Thymus (tissue), 11 donors: ENCODE measurements at regions not wholly inside any gene's neighbourhood (a gene's known extent, or its start where the extent isn't known, plus 50 kb on each side); places are given as distances from the start of the nearest gene placed in this dataset.

Source experiments
- DNase-seq, 9 donors: peaks; one replicate each; pipeline ENCODE4 v3.0.0-alpha.2; 2013; ENCODE audit warnings: low spot score in 9 of 9, low read depth in 6 of 9, missing footprints in 1 of 9
- H3K27ac ChIP-seq, 2 donors: one replicate each; pipeline ENCODE4 v1.5.1; 2013; ENCODE audit warnings: control low read depth in 1 of 2, low read depth in 1 of 2, low read length in 1 of 2, mild to moderate bottlenecking in 1 of 2, moderate library complexity in 1 of 2
- H3K27me3 ChIP-seq, 2 donors: one replicate each; pipeline ENCODE4 v1.5.1; 2013; ENCODE audit warnings: low read length in 1 of 2; ENCODE audit not compliant: control insufficient read depth in 2 of 2, insufficient read depth in 1 of 2
- H3K36me3 ChIP-seq, 2 donors: one replicate each; pipeline ENCODE4 v1.5.1; 2013; ENCODE audit warnings: low read length in 1 of 2, mild to moderate bottlenecking in 1 of 2, moderate library complexity in 1 of 2; ENCODE audit not compliant: control insufficient read depth in 2 of 2, insufficient read depth in 2 of 2
- H3K4me1 ChIP-seq, 2 donors: one replicate each; pipeline ENCODE4 v1.5.1; 2013; ENCODE audit warnings: low read length in 2 of 2; ENCODE audit not compliant: control insufficient read depth in 2 of 2, insufficient read depth in 2 of 2
- H3K4me3 ChIP-seq, 2 donors: one replicate each; pipeline ENCODE4 v1.5.1; 2013; ENCODE audit warnings: low read length in 2 of 2, control low read depth in 1 of 2, mild to moderate bottlenecking in 1 of 2
- H3K9me3 ChIP-seq, 2 donors: one replicate each; pipeline ENCODE4 v1.5.1; 2013; ENCODE audit warnings: low read length in 1 of 2, mild to moderate bottlenecking in 1 of 2; ENCODE audit not compliant: control insufficient read depth in 2 of 2, insufficient read depth in 1 of 2
- WGBS: extraction: QIAGEN DNeasy Blood & Tissue Kit; methylation state at CpG from one replicate; pipeline ENCODE4 v1.1.7; 2013; 5-methylcytosine and 5-hydroxymethylcytosine counted together
- donor health status: healthy.

DNA sequence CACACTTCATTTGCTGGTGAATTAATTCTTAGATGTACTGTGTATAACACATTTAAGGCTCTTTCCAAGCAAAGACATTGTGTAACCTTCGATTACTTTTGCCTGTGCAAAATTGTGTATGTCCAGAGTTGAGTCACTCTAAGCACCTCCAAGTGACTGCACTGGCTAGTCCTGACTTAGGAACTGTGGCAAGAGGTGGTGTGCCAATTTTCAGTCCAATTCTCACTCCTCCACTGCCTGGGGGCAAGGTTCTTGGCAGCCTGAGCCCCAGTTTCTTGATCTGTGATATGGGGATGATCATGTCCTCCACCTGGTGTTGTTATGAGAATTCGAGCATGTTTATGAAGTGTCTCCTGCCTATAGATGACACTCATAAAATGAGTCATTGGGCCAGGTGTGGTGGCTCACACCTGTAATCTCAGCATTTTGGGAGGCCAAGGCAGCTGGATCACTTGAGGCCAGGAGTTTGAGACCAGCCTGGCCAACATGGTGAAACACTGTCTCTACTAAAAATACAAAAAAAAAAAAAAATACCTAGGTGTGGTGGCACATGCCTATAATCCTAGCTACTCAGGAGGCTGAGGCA, 105.3 kb upstream of the CDYL start:
- WGBS, result 93% methylated on average over 2 of the region's 2 CpGs
- H3K4me3 ChIP-seq, result no peak overlapping the region
- H3K9me3 ChIP-seq, result no peaks in the 10 kb centered on the region

DNA sequence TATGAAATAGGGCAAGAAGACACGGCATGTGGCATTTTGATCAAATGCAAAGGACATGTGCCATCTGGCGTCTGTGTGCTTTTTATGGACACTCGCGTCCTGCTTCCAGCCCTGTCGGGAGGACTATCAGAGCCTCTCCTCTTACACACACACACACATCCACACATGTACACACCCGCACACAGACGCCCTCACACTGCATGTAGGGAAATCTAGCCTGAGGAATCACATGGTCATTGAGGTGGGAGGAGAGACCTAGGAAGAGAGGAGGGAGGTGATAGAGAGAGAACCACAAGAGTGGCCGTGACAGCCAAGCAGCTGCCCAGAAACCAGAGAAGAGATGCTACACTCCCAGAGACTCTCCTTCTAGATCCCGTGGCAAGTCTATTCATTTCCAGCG, 105.9 kb upstream of the CDYL start:
- H3K4me3 ChIP-seq, result no peak overlapping the region
- DNase-seq, result no peak
- H3K27me3 ChIP-seq, result no peaks in the 10 kb centered on the region
- no peak overlapping the region for H3K27ac ChIP-seq
- H3K4me1 ChIP-seq, result no peaks in the 10 kb centered on the region
- H3K9me3 ChIP-seq, result no peaks in the 10 kb centered on the region
- 96% methylated on average over 10 of the region's 10 CpGs for WGBS
- H3K36me3 ChIP-seq, result no peaks in the 10 kb centered on the region

More for the DNA sequence above, 105.3 kb upstream of the CDYL start:
- no peaks in the 10 kb centered on the region for H3K36me3 ChIP-seq
- H3K27ac ChIP-seq, result no peak overlapping the region
- H3K4me1 ChIP-seq, result no peaks in the 10 kb centered on the region
- no peak for DNase-seq
- H3K27me3 ChIP-seq, result no peaks in the 10 kb centered on the region

DNA sequence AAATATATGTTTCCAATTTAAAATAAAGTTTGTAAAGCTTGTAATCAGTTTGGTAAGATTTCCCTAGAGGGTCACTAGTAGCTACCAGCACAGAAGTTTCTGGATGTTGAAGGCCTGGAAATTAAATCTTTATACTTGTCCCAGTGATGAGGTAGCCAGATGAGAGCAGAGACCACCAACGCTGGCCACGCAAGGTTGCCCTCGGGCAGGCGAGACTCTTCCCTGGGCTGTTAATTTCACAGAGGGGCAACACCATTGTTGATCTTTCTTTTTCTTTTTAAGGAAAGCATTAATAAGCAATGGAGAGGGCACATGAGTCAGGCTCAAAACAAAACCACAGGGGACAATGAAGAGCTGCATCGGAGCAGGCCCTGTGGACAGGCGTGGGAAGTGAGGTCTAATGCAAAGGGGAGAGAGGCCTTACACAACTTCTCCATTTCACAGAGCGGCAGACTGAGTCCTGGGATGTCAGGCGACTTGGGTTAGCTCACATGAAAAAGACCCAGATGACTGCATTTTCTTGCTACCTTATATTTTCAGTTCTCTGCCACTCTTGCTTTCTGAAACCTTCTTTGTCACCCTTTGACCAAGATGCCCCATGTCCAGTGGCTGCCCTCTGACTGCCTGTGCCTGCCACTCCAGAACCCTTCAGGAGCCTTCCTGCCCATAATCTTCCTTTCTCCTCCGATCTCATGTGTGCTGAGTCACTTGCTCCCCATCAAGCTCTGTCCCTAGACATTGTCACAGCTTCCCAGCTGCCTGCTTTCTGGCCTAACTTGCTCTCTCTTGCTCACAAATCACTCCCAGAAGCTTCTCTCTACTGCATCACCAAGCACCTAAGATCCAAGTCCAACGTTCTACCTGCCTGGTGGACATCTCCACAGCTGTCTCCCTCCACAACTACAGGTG, 107.7 kb upstream of the CDYL start:
- no peak overlapping the region for H3K4me3 ChIP-seq
- WGBS, result 88% methylated on average over 10 of the region's 10 CpGs
- no peaks in the 10 kb centered on the region for H3K9me3 ChIP-seq
- no peak for DNase-seq
- no peaks in the 10 kb centered on the region for H3K36me3 ChIP-seq
- H3K27ac ChIP-seq, result no peak overlapping the region
- H3K4me1 ChIP-seq, result no peaks in the 10 kb centered on the region
- H3K27me3 ChIP-seq, result no peaks in the 10 kb centered on the region

DNA sequence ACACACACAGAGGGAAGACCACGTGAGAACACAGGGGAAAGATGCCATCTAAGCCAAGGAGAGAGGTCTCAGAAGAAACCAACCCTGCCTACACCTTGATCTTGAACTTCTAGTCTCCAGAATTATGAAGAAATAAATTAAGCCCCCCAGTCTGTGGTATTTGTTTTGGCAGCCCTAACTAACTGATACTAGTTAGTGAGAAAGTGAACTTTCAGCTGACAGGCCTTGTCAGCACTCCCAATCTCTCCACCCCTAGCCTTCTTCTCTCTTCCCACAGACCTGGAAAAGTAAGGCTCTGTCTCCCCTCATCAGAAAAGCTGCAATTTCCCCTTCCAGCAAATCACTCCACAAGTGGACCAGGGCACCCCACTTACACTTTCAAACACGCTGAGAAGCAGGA, 108.6 kb upstream of the CDYL start:
- DNase-seq, result no peak
- no peaks in the 10 kb centered on the region for H3K9me3 ChIP-seq
- no peak overlapping the region for H3K4me3 ChIP-seq
- H3K27ac ChIP-seq, result no peak overlapping the region
- H3K4me1 ChIP-seq, result no peaks in the 10 kb centered on the region
- no peaks in the 10 kb centered on the region for H3K36me3 ChIP-seq
- no peaks in the 10 kb centered on the region for H3K27me3 ChIP-seq
- 94% methylated on average over 2 of the region's 2 CpGs for WGBS

DNA sequence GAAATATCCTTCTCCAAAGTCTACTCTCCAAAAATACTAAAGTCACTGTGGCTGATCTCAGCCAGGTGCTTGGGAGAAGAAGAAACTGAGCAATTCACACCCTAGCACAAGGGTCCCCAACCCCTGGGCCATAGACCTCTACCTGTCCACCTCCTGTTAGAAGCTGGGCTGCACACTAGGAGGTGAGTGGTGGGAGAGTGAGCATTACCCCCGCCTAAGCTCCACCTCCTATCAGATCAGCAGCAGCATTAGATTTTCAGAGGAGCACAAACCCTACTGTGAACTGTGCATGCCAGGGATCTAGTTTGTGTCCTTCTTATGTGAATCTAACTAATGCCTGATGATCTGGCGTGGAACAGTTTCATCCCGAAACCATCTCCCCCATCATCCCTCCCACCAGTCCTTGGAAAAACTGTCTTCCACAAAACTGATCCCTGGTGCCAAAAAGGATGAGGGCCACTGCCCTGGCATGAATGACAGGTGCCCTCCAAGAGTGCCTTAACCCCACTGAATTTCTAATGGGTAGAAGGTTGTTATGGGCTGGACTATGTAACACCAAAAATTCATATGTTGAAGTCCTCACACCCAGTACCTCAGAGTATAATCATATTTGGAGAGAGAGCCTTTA, 109.2 kb upstream of the CDYL start:
- Histone ChIP-seq H3K27me3 (no peaks in the 10 kb centered on the region), H3K9me3 (no peaks in the 10 kb centered on the region), H3K36me3 (no peaks in the 10 kb centered on the region), H3K27ac (no peak overlapping the region), H3K4me3 (no peak overlapping the region), H3K4me1 (no peaks in the 10 kb centered on the region)
- WGBS, result 96% methylated on average over 3 of the region's 3 CpGs
- no peak for DNase-seq

DNA sequence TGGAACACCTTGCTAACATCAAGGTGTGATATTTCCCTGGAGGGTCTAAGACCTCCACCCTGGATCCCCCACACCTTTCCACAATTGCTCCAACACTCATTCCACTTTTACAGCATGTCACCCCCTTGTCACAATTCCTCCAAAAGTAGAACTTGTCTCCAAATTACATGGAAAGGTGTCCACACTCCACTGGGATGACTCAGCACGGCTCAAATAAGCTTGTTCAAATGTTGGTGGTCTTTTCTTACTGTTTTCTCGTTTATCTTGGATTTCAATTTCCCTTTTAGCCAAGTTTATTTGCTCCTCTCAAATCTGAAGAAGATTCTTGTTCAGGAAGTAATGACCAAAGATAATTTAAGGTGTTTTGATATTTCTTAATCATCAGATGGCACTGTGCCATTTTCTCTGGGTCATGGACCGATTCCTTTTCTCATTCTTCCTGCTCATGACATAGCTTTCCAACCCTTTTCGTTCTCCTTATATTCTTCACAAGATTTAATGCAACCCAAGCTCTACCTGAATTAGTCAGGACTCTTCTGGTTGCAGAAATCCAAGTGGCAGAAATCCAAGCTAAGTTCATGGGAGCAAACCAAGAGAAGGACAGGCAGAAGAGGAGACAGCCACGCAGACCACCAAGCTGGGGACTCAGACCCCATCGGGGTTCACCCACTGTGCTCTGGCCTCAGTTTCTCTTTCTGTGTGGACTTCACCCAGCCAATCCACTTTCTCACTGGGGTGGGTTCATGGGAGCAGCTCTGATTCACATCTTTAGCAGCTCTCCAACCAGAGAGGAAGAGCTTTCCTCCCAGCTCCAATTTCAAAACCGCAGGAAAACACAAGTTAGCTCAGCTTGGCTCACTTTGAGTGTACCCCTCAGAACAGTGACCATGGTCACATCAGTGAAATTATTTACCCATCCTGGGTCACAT, 110.5 kb upstream of the CDYL start:
- Histone ChIP-seq H3K4me1 (no peaks in the 10 kb centered on the region), H3K9me3 (no peaks in the 10 kb centered on the region), H3K4me3 (no peak overlapping the region), H3K27me3 (no peaks in the 10 kb centered on the region), H3K36me3 (no peaks in the 10 kb centered on the region), H3K27ac (no peak overlapping the region)
- no peak for DNase-seq
- WGBS, result 85% methylated on average over 7 of the region's 7 CpGs

DNA sequence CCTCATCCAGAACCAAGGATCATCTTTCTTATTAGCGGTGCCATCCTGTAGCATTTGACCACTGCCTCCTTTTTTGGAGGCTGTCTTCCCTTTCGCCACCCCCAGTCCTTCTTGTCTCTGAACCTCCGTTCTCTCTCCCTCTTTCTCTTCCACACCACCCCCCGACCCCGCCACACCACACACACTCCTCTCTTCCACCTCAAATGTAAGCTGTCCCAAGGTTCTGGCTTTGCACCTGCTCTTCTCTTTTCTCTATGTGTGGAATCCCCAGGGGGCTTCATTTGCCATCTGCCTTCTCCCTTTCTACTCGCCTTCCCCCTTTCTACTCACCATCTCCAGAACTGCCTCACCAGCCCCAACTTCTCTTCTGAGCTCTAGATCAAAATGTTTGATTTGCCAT, 111.3 kb upstream of the CDYL start:
- H3K4me1 ChIP-seq, result no peaks in the 10 kb centered on the region
- no peaks in the 10 kb centered on the region for H3K9me3 ChIP-seq
- no peaks in the 10 kb centered on the region for H3K27me3 ChIP-seq
- 91% methylated on average over 6 of the region's 6 CpGs for WGBS
- H3K4me3 ChIP-seq, result no peak overlapping the region
- no peak for DNase-seq
- no peak overlapping the region for H3K27ac ChIP-seq
- H3K36me3 ChIP-seq, result no peaks in the 10 kb centered on the region

DNA sequence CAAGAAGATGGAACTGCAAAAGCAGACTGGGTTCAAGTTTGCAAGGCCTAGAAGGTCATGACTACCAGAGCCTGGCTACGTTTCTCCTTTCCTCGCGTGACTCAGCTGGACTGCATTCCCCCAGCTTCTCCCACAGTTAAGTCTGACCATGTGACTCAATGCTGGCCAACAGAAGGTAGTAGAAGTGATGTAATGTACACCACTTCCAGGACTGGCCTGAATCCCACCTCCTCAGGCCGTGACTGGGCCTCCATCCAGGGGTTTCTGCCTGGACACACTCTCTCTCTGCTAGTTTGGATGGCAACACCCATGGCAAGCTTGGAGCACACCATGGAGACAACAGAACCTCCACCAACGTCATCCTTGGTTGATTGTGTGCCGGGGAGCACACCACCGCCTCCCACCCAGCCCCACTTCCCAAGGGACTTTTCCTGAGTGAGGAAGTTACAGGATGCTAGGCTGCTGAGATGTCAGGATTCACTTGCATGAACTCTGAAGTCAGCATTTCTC, 112.0 kb upstream of the CDYL start:
- no peaks in the 10 kb centered on the region for H3K4me1 ChIP-seq
- H3K4me3 ChIP-seq, result no peak overlapping the region
- 85% methylated on average over 7 of the region's 7 CpGs for WGBS
- no peak overlapping the region for H3K27ac ChIP-seq
- no peak for DNase-seq
- no peaks in the 10 kb centered on the region for H3K9me3 ChIP-seq
- H3K27me3 ChIP-seq, result no peaks in the 10 kb centered on the region
- H3K36me3 ChIP-seq, result no peaks in the 10 kb centered on the region
